SK-N-SH treated with all-trans-retinoic acid at 6 μM for 48 hours (cell line): ENCODE measurements at regions not wholly inside any gene's neighbourhood (a gene's known extent, or its start where the extent isn't known, plus 50 kb on each side); places are given as distances from the start of the nearest gene placed in this dataset.

ENCODE experiments used
- ATAC-seq: fragments of 200-7000 bp; cut with Tn5 transposase; 3 replicates; pipeline ENCODE4 v1.9.1; 2020; ENCODE audit warnings: mild to moderate bottlenecking, moderate library complexity
- ARNTL ChIP-seq: fragments of 450-650 bp; formaldehyde crosslinking; IDR thresholded peaks from 2 replicates; pipeline ENCODE4 v1.5.0; 2020; ENCODE audit warnings: low read depth, mild to moderate bottlenecking, moderate library complexity, borderline replicate concordance
- BACH2 ChIP-seq: fragments of 250-450 bp; sonication (Bioruptor Pico); IDR thresholded peaks from 2 replicates; pipeline ENCODE4 v1.9.0; 2021; ENCODE audit warnings: mild to moderate bottlenecking, borderline replicate concordance
- CSDC2 ChIP-seq: fragments of 250-450 bp; sonication (Bioruptor Pico); IDR thresholded peaks from 2 replicates; pipeline ENCODE4 v1.5.0; 2020; ENCODE audit warnings: mild to moderate bottlenecking, moderate library complexity
- CSRNP3 ChIP-seq: fragments of 250-450 bp; sonication (Bioruptor Pico); IDR thresholded peaks from 2 replicates; pipeline ENCODE4 v1.5.1; 2021; ENCODE audit warnings: mild to moderate bottlenecking, moderate library complexity
- GLIS3 ChIP-seq: fragments of 250-450 bp; sonication (Bioruptor Pico); IDR thresholded peaks from 2 replicates; pipeline ENCODE4 v1.5.0; 2020; ENCODE audit warnings: mild to moderate bottlenecking, moderate library complexity
- ISL1 ChIP-seq: fragments of 250-450 bp; sonication (Bioruptor Pico); IDR thresholded peaks from 2 replicates; pipeline ENCODE4 v2.1.2; 2022; ENCODE audit warnings: mild to moderate bottlenecking, moderate library complexity
- OSR1 ChIP-seq: fragments of 250-450 bp; sonication (Bioruptor Pico); IDR thresholded peaks from 2 replicates; pipeline ENCODE4 v1.8.0; 2022; ENCODE audit warnings: moderate library complexity, mild to moderate bottlenecking, inconsistent platforms
- PATZ1 ChIP-seq: fragments of 250-450 bp; sonication (Bioruptor Pico); IDR thresholded peaks from 2 replicates; pipeline ENCODE4 v1.8.0; 2020; ENCODE audit warnings: mild to moderate bottlenecking, moderate library complexity, borderline replicate concordance
- RARB ChIP-seq: fragments of 250-450 bp; sonication (Bioruptor Pico); IDR thresholded peaks from 2 replicates; pipeline ENCODE4 v1.8.0; 2021; ENCODE audit warnings: mild to moderate bottlenecking, moderate library complexity
- SNAI2 ChIP-seq: fragments of 250-450 bp; sonication (Bioruptor Pico); IDR thresholded peaks from 2 replicates; pipeline ENCODE4 v1.5.0; 2020; ENCODE audit warnings: mild to moderate bottlenecking, moderate library complexity
- TCF4 ChIP-seq: fragments of 250-450 bp; sonication (Bioruptor Pico); IDR thresholded peaks from 2 replicates; pipeline ENCODE4 v1.8.0; 2021; ENCODE audit warnings: mild to moderate bottlenecking, moderate library complexity, borderline replicate concordance
- TOX ChIP-seq: fragments of 250-450 bp; sonication (Bioruptor Pico); IDR thresholded peaks from 2 replicates; pipeline ENCODE4 v1.8.0; 2021; ENCODE audit warnings: mild to moderate bottlenecking, moderate library complexity, borderline replicate concordance
- ZC3H10 ChIP-seq: fragments of 250-450 bp; sonication (Bioruptor Pico); IDR thresholded peaks from 2 replicates; pipeline ENCODE4 v1.5.1; 2021; ENCODE audit warnings: mild to moderate bottlenecking, moderate library complexity
- ZFP3 ChIP-seq: fragments of 250-450 bp; sonication (Bioruptor Pico); IDR thresholded peaks from 2 replicates; pipeline ENCODE4 v1.5.0; 2020; ENCODE audit warnings: mild to moderate bottlenecking, moderate library complexity
- ZFP30 ChIP-seq: fragments of 450-650 bp; formaldehyde crosslinking; IDR thresholded peaks from 2 replicates; pipeline ENCODE4 v1.5.0; 2022; ENCODE audit warnings: mild to moderate bottlenecking, moderate library complexity
- ZNF70 ChIP-seq: fragments of 450-650 bp; formaldehyde crosslinking; IDR thresholded peaks from 2 replicates; pipeline ENCODE4 v1.5.0; 2020; ENCODE audit warnings: mild to moderate bottlenecking, moderate library complexity
- ZNF8 ChIP-seq: fragments of 450-650 bp; formaldehyde crosslinking; IDR thresholded peaks from 2 replicates; pipeline ENCODE4 v1.5.0; 2020; ENCODE audit warnings: mild to moderate bottlenecking, moderate library complexity
- TF ChIP-seq, protein P1 (sequence below): fragments of 250-450 bp; sonication (Bioruptor Pico); IDR thresholded peaks from 2 replicates; pipeline ENCODE4 v1.5.1; 2020; ENCODE audit warnings: low read depth, mild to moderate bottlenecking, moderate library complexity
- TF ChIP-seq, protein P2 (sequence below): fragments of 250-450 bp; sonication (Bioruptor Pico); IDR thresholded peaks from 2 replicates; pipeline ENCODE4 v1.5.0; 2020; ENCODE audit warnings: mild to moderate bottlenecking, moderate library complexity
- TF ChIP-seq, protein P3 (sequence below): fragments of 250-450 bp; sonication (Bioruptor Pico); IDR thresholded peaks from 2 replicates; pipeline ENCODE4 v1.8.0; 2021; ENCODE audit warnings: low read depth, mild to moderate bottlenecking, moderate library complexity, borderline replicate concordance

DNA sequence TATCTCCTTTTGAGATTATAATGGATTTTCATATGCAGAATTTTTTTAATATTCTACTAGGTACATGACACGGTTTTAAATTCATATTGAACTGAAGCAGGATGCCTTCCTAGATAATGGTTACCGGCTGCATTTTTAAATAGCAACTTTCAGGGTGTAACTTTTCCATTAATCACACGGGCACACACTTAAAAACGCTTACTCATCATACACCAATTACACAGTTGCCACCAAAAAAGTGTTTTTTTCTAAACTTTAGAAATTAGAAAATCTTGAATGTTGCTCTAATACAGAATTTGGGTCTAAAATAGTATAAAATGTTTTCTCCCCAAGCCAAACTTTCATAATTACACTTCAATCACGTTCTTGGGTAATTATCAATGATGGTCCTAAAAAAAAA lies 149.1 kb upstream of the RNF32 start:
- TF ChIP-seq, protein P1, sequence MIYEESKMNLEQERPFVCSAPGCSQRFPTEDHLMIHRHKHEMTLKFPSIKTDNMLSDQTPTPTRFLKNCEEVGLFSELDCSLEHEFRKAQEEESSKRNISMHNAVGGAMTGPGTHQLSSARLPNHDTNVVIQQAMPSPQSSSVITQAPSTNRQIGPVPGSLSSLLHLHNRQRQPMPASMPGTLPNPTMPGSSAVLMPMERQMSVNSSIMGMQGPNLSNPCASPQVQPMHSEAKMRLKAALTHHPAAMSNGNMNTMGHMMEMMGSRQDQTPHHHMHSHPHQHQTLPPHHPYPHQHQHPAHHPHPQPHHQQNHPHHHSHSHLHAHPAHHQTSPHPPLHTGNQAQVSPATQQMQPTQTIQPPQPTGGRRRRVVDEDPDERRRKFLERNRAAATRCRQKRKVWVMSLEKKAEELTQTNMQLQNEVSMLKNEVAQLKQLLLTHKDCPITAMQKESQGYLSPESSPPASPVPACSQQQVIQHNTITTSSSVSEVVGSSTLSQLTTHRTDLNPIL (CRISPR knock-in tag) = no peak
- TF ChIP-seq TCF4 (no peak), CSDC2 (CRISPR knock-in tag) (no peak), TOX (CRISPR knock-in tag) (no peak), ZNF8 (CRISPR knock-in tag) (no peak), ISL1 (CRISPR knock-in tag) (no peak), GLIS3 (CRISPR knock-in tag) (no peak), BACH2 (CRISPR knock-in tag) (no peak), ZNF70 (CRISPR knock-in tag) (no peak), CSRNP3 (CRISPR knock-in tag) (no peak), ZFP3 (CRISPR knock-in tag) (no peak), ARNTL (CRISPR knock-in tag) (no peak), PATZ1 (CRISPR knock-in tag) (no peak), ZC3H10 (CRISPR knock-in tag) (no peak), OSR1 (no peak), RARB (CRISPR knock-in tag) (no peak), ZFP30 (CRISPR knock-in tag) (no peak)
- TF ChIP-seq, protein P2, sequence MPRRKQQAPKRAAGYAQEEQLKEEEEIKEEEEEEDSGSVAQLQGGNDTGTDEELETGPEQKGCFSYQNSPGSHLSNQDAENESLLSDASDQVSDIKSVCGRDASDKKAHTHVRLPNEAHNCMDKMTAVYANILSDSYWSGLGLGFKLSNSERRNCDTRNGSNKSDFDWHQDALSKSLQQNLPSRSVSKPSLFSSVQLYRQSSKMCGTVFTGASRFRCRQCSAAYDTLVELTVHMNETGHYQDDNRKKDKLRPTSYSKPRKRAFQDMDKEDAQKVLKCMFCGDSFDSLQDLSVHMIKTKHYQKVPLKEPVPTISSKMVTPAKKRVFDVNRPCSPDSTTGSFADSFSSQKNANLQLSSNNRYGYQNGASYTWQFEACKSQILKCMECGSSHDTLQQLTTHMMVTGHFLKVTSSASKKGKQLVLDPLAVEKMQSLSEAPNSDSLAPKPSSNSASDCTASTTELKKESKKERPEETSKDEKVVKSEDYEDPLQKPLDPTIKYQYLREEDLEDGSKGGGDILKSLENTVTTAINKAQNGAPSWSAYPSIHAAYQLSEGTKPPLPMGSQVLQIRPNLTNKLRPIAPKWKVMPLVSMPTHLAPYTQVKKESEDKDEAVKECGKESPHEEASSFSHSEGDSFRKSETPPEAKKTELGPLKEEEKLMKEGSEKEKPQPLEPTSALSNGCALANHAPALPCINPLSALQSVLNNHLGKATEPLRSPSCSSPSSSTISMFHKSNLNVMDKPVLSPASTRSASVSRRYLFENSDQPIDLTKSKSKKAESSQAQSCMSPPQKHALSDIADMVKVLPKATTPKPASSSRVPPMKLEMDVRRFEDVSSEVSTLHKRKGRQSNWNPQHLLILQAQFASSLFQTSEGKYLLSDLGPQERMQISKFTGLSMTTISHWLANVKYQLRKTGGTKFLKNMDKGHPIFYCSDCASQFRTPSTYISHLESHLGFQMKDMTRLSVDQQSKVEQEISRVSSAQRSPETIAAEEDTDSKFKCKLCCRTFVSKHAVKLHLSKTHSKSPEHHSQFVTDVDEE (CRISPR knock-in tag) = no peak
- TF ChIP-seq, protein P3, sequence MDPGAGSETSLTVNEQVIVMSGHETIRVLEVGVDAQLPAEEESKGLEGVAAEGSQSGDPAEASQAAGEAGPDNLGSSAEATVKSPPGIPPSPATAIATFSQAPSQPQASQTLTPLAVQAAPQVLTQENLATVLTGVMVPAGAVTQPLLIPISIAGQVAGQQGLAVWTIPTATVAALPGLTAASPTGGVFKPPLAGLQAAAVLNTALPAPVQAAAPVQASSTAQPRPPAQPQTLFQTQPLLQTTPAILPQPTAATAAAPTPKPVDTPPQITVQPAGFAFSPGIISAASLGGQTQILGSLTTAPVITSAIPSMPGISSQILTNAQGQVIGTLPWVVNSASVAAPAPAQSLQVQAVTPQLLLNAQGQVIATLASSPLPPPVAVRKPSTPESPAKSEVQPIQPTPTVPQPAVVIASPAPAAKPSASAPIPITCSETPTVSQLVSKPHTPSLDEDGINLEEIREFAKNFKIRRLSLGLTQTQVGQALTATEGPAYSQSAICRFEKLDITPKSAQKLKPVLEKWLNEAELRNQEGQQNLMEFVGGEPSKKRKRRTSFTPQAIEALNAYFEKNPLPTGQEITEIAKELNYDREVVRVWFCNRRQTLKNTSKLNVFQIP (CRISPR knock-in tag) = no peak

DNA sequence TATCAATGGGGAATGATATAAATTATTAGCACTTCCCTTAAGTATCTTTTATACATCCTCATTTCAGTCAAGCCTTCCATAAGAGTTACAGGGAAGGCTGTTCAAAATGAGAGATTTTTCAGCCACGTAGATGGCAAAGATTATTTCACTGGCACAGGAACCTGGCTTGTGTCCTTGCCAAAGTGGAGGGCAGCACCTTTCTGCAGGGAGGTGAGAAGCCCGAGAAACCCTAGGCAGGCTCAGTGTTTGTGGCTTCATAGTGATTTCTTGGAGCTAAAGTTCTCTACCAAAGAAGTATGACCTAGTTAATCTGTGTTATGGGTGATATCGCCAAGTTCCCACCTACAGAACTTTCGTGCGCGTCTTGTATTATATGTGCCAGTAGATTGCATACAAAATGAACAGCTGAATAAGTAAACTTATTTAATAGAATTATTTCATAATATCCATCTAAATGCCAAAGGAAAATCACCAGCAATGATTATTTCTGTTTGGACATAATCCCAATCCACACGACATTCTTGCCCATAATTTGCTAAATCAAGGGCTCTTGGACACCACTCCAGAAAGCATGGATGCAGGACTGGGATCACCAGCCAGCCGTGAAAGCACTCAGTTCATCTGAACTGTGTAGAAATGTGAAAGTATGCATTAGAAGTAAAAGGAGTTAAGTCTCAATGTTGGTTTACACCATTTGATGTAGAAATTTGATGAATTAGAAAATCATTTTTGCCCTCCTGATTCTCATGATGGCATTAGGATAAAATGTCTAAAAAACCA lies 150.4 kb upstream of the RNF32 start:
- ATAC-seq = no peak

More for the DNA sequence above, 149.1 kb upstream of the RNF32 start:
- ATAC-seq = no peak

More for the DNA sequence above, 150.4 kb upstream of the RNF32 start:
- TF ChIP-seq ISL1 (CRISPR knock-in tag) (no peak), ZFP30 (CRISPR knock-in tag) (no peak), SNAI2 (CRISPR knock-in tag) (no peak), OSR1 (no peak), CSDC2 (CRISPR knock-in tag) (no peak), CSRNP3 (CRISPR knock-in tag) (no peak), BACH2 (CRISPR knock-in tag) (no peak), ZC3H10 (CRISPR knock-in tag) (no peak), TOX (CRISPR knock-in tag) (no peak)
